Left colon (tissue), 2 donors: ENCODE measurements at regions not wholly inside any gene's neighbourhood (a gene's known extent, or its start where the extent isn't known, plus 50 kb on each side); places are given as distances from the start of the nearest gene placed in this dataset.

Experiments
- ATAC-seq: fragments of 200-7000 bp; cut with Tn5 transposase; one replicate; pipeline ENCODE4 v1.9.1; 2020; ENCODE audit warnings: mild to moderate bottlenecking, moderate library complexity
- DNase-seq, 2 donors: peaks; one replicate each; pipeline ENCODE4 v3.0.0-alpha.2; 2020
- intact Hi-C, 2 donors: fragments of 100-400 bp; cut with DNase I in 1 of 2; cut with micrococcal nuclease in 1 of 2; formaldehyde crosslinking; loops; one replicate each; pipeline versions ENCODE4 v1.11.2 to v1.14.0; 2022; cut with DNase I, micrococcal nuclease
- donor health status: DM: no; HTN: no; CAD: no.
- donor health status: DM: yes; HTN: yes; CAD: no.

DNA sequence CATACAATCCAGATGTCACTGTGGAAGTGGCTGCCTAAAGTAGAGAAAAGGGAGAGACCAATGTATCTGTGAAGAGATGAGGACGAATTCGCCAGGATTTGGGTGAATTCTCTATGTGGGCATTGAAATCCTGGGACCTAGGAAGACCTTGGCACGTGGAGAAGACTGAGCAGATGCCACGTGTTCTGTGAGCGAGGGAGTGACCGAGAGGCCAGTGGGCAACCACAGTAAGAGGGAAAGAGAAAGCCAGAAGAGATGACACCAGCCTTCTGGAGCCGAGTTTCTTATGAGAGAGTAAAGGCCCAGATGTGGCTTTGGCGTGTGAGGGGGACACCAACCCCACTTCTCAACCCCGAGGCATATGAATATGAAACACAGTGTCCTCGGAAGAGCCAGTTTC is 228.1 kb downstream of the BUD13 start:
- intact Hi-C loops = no loop called here
- no peak for ATAC-seq
- no peak for DNase-seq

DNA sequence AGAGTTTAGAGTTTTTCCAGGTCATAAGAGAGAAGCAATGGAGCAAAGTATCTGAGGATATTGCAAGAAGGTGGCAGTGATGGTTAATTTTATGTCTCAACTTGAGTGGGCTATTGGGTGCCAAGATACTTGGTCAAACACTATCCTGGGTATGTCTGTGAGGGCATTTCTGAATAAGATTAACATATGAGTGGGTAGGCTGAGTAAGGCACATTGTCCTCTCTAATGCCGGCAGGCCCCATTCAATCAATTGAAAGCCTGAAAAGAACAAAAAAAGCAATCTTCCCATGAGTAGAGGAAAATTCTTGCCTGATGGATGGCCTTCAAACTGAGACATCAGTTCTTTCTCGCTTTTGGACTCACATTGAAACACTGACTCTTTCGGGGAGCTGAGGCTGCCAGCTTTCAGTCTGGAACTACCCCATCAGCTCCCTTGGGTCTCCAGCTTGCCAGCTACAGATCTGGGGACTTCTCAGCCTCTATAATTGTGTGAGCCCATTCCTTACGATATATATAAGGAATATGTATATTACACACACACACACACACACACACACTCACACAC is 228.8 kb downstream of the BUD13 start:
- DNase-seq (no peak), ATAC-seq (no peak)
- intact Hi-C loops = no loop called here

DNA sequence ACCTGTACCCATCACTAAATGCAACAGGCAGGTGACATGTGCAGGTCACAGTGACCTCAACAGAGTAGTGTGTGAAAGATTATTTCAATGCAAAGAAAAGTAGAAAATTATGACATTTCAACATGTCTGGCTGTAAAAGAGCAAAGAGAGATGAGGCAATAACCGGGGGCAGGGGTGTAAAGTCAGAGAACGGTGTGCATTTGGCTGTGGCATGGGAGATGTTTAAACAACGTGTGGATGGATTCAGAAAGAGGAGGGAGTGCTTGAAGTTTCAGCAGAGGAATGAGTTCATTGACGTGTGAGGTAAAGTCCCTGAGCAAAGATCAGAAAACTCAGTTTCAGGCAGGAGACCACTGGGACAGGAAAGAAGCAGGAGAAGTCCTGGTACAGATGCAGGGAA is 229.7 kb downstream of the BUD13 start:
- ATAC-seq (no peak), DNase-seq (no peak)

DNA sequence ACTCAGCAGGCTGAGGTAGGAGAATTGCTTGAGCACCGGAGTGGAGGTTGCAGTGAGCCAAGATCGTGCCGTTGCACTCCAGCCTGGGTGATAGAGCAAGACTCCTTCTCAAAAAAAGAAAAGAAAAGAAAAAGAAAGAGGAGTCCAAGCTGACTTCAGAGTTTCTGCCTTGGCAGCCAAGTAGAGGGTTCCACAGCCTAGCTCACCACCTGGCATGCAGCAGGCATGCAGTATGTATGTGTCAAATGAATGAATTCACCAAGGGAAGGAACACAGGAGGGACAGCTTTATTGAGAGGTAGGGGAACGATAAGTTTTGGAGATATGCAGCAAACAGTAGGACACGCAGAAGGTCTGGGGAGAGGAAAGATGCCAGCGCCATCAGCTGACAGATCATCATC is 230.4 kb downstream of the BUD13 start:
- ATAC-seq (no peak), DNase-seq (no peak)
- intact Hi-C loops = no loop called here

More for the DNA sequence above, 229.7 kb downstream of the BUD13 start:
- intact Hi-C loops = no loop called here

DNA sequence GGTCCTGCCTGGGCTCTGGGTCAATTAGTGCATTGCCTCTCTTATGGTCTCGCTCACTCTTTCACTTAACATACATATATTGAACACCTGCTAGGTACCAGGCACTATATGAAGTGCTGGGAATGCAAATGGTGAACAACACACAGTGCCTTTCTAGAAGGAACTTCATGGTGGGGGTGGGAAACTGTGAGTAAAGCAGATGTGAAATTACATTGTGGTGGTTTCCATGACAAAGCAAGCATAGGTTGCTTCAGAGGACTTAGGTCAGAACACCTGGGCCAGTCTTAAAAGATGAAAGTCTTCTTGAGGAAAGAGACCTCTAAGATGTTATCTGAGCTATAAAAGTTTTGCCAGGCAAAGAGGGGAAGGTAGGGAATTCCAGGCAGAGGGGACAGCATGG is 231.3 kb downstream of the BUD13 start:
- intact Hi-C loops = no loop called here
- DNase-seq (no peak), ATAC-seq (no peak)

DNA sequence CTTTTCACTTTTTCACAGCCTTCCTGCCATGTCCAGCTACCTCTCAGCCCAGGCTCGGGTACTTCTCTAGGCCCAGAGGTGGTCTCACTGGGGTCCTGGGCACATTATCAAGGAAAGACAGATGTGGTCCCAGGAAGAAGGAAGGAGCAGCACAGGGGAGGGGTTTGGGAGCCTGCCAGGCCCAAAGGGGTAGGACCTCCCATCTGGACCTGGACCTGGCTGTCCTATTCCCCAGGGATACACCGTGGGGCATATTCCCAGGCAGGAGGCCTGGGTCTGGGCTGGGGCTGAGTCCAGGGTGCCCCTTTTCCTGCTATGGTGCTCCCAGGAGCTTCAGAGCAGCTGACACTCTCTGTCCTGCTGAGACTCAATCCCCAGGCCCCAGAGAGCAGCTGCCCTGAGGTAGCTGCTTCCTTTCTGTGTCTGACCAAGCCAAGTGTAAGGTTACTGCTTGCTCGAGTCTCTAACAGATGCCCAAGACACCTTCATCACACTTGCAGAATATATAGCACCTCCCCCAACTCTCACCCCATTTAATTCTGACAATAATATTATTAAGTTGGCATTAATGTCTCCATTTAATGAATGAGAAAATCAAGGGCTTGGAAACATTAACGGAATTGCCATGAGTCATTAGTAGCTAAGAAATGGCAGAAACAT is 232.0 kb downstream of the BUD13 start:
- intact Hi-C loops = no loop called here
- ATAC-seq (no peak), DNase-seq (no peak)

DNA sequence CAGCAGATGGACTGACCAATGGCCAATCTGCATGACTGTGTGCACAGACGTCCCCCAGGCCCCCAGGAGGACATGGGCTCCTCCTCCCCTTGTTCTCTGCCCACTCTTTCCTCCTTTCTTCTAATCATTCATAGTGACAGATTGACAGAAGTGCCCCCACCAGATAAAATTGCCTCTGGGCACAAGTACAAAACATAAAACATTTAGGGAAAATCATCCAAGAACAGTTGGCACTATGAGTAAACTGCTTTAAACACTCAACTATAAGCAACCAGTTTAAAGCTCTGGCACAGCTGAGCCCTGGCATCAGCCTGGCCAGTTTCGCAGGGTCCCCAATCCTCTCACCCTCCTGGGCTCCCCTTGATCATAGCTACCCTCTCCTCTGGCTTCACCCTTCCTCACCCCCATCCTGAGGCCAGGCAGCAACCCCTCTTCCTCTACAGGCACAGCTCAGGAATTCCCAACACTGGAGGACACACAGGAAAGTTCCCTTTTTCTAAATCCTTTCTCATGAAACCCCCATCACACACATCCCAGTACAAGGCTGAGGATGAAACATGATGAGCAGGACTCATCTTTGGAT is 232.9 kb downstream of the BUD13 start:
- ATAC-seq (no peak), DNase-seq (no peak)
- intact Hi-C loops = no loop called here

DNA sequence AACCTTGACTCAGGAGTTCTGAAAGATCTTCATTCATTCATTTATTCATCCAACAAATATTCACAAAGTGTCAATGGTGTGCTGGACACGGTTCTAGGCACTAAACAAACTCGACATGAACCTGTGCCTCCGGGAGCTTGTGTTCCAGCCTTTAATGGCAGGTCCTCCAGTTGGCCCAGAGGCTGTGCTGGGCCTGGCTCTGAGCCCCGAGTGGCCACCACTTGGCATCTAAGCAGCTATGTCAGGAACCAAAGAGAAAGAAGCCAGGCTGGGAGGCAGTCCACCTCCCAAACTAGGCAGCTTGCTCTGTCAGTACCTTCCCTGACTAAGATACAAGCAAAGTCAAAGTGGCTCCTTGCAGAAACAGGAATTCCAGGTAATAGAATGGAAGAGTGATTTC is 233.6 kb downstream of the BUD13 start:
- intact Hi-C loops = no loop called here
- DNase-seq (no peak), ATAC-seq (no peak)

DNA sequence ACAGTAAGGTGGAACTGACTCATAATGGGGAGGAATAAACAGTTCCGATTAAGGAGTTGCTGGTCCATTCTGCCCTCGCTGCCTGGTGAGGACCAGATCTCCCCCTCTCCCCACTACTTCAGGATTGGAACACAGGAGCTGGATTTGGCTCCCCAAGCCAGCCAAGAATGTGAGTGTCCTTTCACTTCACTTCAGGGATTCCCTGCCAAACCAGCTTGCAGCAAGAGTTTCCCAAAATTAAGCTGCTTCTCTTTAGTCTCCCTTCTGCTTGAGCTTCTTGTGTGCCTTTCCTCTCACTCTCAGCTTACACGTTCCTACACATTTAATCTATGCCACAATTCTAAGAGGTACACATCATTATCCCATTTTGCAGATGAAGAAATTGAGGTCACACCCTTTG is 234.1 kb downstream of the BUD13 start:
- intact Hi-C loops = no loop called here
- ATAC-seq (no peak), DNase-seq (no peak)

DNA sequence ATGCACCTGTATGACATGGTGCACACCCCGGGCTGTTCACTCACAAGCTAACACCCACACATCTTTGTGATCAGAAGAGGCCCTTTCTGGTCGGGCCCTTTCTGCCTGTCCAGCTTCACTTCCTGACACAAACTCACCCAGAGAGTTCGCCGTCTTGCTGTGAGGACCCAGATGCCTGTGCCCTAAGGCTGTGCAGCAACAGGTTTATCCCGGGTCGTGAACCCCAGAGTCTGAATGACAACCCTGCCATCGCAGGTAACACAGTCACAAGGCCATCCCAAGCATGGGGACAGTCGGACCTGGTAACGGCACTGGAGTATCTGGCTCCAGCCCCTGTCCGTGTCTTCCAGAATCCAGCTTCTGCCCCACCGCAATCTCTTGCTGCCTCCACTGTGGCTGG is 235.1 kb downstream of the BUD13 start:
- DNase-seq (no peak), ATAC-seq (no peak)
- intact Hi-C loops = no loop called here

DNA sequence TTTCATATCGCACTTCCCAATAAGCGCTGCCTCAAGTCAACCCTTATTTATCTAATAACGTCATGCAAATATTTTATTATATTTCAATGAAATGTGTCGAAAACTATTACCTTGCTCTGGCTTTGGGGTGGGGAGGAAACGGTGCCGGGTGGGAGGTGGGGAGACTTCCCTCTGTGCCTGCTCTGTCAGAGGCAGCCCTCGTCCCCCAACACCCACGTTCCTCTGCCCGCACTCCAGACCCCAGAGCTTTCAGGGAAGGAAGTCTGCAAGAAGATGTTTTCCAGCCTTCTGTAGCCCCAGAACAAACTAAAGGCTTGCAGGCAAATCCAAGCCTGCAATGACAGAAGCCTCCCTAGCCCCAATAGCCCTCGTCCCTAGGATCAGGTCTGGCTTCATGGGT is 235.7 kb downstream of the BUD13 start:
- intact Hi-C loops = no loop called here
- DNase-seq (no peak), ATAC-seq (no peak)

DNA sequence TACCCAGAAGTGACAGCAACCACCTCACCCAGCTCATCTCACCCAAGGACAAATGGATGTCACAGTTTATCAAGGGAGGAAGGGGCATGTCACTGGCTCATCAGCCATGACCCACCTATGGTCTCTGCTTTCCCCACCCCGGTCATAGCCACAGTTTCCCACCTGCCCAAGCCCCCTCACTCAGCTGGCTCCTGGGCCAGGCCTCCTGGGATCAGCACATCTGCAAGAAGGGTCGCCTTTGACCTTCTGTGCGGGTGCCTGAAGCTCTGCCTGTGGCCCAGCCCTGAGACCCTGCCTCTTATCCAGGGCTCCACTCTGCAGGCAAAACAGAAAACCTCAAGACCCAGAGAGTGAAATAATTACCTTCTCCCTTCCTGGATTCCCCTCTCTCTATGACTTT is 236.4 kb downstream of the BUD13 start:
- intact Hi-C loops = no loop called here
- DNase-seq (no peak), ATAC-seq (no peak)

DNA sequence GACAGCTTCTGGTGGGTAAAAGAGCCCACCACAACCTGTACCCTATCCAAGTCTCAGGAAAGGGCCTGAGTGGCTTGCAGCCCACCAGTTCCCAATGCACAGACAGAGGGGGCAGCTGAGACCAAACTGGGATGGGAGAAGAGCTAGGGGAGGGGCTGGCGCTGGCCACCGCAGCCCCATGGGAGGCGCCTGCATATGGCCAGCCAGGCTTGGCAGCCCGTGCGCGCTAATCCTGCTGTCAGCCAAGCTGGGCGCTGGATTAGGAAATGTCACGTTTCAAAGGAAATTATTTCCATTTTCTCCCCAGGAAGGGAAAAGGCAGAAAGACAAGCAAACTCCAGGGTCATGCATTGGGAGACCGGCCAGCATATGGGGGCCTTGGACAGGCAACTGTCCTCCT is 236.8 kb downstream of the BUD13 start:
- no peak for DNase-seq
- intact Hi-C loops = no loop called here
- ATAC-seq = no peak

DNA sequence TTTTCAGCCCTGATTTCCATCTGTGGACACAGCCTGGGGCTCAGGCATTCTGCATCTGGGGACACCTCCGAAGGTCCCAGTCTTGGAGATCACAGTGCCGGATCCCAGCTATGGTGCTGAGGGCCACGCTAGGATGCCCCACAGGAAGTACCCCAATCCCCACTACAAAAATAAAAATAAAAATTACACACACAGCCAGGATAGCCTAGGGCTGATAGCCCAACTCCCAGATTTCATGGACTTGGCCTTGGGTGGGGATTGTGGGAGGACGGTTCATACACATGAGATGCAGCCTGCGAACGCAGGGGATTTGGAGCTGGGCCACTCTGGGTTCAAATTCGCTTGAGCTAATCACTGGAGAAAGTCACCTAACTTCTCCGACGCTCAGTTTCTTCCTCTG is 237.7 kb downstream of the BUD13 start:
- DNase-seq (no peak), ATAC-seq (no peak)
- intact Hi-C loops = no loop called here

DNA sequence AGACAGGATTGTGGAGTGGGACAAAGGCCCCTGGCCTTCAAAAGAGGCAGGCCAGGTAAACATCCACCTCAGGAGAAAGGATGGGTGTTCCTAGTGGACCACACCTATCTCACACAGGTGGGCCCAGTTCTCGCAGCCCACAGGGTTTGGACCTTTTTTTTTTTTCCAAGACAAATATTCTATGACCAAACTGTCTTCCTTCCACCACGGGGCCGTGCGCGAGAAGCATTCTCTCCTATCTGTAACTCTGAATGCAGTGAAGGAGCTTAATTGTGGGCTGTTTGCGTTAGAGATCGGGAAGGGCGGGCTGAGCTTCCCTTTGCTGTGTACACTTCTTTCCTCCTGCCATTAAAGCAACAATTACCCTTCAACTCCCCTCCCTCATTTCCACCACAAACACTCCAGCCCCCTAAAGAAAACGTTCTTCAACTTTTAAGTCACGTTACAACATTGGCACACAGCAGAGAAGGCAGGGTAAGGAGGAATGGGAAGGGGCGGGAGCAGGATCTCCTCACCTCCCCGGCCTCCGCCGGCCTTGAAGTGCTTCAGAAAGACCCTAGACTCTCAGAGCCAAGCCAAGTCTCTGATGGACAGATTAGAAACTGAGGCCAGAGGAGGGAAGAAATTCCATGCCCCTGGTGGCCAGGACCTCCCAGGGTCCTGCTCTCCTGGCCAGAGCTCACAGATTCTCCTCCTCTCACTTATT is 238.4 kb downstream of the BUD13 start:
- ATAC-seq = no peak
- intact Hi-C loops = no loop called here
- no peak for DNase-seq

DNA sequence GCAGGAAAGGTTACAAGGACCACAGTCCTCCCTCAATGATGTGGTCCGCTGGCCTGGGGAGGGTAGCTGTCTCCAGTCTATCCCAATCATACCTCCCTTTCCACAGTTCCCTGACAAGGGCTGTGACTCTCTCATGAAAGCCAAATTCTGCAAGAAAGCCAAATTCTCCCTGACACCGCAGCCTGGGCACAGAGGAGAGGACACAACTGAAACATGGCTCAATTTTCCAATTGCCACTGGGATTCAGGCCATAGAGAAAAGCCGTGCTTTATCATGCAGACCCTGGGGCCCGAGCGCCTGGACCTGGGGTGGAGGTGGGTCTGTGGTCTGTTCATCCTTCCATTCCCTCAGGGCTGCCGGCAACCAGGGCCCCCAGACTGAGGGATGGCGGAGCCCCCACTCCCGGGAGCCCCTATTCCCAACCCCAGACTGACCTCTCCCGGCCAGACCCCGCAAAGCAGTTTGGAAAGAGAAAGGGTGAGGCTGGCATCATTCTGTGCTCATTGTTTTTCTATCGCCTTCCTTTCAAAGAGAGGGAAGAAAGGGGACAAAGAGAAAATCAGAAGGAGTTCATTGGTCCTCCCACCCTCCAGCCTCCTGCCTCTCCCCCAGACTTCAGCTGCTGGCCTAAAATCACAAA is 239.5 kb downstream of the BUD13 start:
- ATAC-seq (no peak), DNase-seq (no peak)
- intact Hi-C loops = no loop called here

DNA sequence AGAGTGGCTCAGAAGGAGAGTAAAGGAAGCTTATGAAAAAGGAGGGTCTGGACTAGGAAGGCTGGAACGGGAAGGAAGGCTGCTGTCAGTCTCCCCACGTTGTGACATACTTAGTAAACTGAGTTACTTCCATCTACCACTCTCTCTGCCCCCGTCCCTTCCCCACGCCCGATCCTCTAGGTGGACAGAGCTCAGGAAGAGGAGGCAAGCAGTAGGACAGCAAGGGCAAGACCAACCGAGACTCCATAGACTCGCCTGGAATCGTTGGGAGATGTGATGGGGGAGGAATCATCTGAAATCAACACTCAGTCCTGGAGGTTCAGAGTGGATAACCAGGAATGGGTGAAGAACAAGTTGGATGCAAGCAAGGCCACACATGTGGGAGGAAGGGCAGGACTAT is 240.7 kb downstream of the BUD13 start:
- no peak for ATAC-seq
- intact Hi-C loops = no loop called here
- no peak for DNase-seq

DNA sequence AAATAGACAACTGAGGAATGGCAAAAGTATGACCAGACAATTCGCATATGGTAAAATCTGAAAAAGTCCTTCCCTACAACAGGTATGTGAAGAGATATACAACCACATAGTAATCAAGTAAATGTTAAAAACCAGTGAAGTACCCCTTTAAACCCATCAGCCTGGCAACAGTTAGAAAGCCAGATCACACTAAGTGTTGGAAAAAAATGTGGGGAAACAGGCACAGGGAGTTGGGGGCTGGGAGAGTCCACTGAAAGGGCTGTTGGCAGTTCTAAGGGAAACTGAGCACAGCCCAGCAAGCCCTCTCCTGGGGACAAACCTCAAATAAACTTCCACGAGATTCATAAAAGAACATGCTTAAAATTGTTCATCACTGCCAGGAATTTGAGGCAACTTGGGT is 242.1 kb downstream of the BUD13 start:
- DNase-seq = no peak
- intact Hi-C loops = no loop called here
- no peak for ATAC-seq

DNA sequence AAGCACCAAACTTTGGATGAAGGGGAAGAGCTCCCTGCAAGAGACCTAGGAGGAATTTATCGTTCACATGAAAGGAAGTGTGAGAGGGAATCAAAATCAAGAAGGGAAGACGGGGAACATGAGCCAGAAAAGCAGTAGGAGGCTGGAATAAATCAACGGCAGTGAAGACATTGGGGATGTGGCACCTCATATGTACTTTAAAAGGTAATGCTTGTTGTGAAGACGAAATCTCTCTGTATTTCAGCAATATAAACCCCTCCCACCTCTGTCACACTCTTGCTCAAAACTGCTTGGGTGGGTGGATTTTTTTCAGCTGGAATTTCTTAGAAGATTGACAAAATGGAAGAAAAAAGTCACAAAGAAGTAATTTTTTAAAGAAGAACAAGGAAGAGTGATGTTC is 243.5 kb downstream of the BUD13 start:
- intact Hi-C loops = no loop called here
- ATAC-seq = no peak

More for the DNA sequence above, 243.5 kb downstream of the BUD13 start:
- DNase-seq = no peak
